ENCODE measurements at regions not wholly inside any gene's neighbourhood (a gene's known extent, or its start where the extent isn't known, plus 50 kb on each side); places are given as distances from the start of the nearest gene placed in this dataset.

GRCh38 chr4:176538217-176538925 lies 218.6 kb downstream of the SPCS3 start:
- no peak for TF ChIP-seq POLR2A (IDR thresholded peaks at IDR 0.05)
- TF ChIP-seq CTCF (IDR thresholded peaks at IDR 0.05) = no peak
